Esophagus squamous epithelium (tissue), 4 donors: ENCODE measurements at regions not wholly inside any gene's neighbourhood (a gene's known extent, or its start where the extent isn't known, plus 50 kb on each side); places are given as distances from the start of the nearest gene placed in this dataset.

ENCODE experiments used
- POLR2A ChIP-seq, 4 donors: fragments of 450-650 bp; IDR thresholded peaks; one replicate each; pipeline ENCODE4 v1.6.1; 2017; ENCODE audit warnings: antibody characterized with exemption in 4 of 4, mild to moderate bottlenecking in 4 of 4, moderate library complexity in 3 of 4
- TF ChIP-seq, protein P1 (sequence below), 6 experiments: fragments of 450-650 bp in 4 of 6; fragments of 200-600 bp in 2 of 6; sonication (generic) in 2 of 6; IDR thresholded peaks; one replicate each; pipeline ENCODE4 v1.5.1; 2016 to 2019; ENCODE audit warnings: antibody characterized with exemption in 6 of 6, mild to moderate bottlenecking in 4 of 6, moderate library complexity in 4 of 6

DNA sequence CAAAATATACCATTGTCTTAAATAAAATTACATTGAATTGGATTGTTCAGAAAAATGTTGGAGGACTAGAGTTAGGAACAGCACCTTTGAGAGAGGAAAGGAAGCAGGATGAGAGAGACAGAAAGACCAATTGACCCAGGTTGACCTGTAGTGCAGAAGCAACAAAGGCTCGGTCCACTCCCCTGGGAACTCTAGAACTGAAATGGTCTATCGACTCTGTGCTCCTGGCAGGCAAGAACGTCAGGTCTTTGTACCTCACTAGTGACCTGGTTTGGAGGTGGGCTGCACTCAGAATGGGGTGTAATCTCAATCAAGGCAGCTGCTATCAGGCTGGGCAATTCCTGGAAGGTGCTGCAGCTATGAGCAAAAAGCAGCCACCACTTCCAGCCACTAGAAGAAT, 110.8 kb downstream of the FAM174A start:
- TF ChIP-seq, protein P1, sequence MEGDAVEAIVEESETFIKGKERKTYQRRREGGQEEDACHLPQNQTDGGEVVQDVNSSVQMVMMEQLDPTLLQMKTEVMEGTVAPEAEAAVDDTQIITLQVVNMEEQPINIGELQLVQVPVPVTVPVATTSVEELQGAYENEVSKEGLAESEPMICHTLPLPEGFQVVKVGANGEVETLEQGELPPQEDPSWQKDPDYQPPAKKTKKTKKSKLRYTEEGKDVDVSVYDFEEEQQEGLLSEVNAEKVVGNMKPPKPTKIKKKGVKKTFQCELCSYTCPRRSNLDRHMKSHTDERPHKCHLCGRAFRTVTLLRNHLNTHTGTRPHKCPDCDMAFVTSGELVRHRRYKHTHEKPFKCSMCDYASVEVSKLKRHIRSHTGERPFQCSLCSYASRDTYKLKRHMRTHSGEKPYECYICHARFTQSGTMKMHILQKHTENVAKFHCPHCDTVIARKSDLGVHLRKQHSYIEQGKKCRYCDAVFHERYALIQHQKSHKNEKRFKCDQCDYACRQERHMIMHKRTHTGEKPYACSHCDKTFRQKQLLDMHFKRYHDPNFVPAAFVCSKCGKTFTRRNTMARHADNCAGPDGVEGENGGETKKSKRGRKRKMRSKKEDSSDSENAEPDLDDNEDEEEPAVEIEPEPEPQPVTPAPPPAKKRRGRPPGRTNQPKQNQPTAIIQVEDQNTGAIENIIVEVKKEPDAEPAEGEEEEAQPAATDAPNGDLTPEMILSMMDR (IDR thresholded peaks at IDR 0.05), result no peak
- TF ChIP-seq POLR2A (IDR thresholded peaks at IDR 0.05), result no peak
